DOHH2 (cell line): ENCODE measurements at regions not wholly inside any gene's neighbourhood (a gene's known extent, or its start where the extent isn't known, plus 50 kb on each side); places are given as distances from the start of the nearest gene placed in this dataset.

Experiments used
- EZH2phosphoT487 ChIP-seq: fragments of 200-600 bp; sonication (generic); IDR thresholded peaks from 2 replicates; pipeline ENCODE4 v1.6.1; 2017; ENCODE audit warnings: borderline replicate concordance, mild to moderate bottlenecking, antibody characterized with exemption, low read length, moderate library complexity, mixed read lengths
- TF ChIP-seq, protein P1 (sequence below): fragments of 200-600 bp; sonication (generic); IDR thresholded peaks from one replicate; pipeline ENCODE4 v1.5.1; 2014; ENCODE audit warnings: antibody characterized with exemption, mild to moderate bottlenecking, low read depth, low read length; ENCODE audit not compliant: poor library complexity, severe bottlenecking

DNA sequence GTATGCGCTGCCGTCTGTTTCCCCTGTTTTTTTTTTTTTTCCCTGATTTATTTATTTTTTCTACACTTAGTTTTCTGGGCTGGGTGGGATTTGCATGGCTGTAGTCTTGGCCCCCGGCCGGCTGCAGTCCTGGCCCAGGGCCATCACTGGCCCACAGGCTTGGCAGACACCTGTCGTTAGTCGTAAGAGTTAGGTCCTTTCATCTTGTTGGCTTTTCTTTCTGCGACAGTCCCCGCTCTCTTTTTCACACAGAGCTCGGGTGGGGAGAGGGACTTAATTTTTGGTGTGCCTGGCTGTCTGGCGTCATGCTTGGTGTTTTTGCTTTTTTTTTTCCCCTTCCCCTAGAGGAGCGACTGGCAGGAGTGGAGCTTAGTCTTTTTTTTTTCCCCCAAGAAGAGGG, 183.4 kb downstream of the KLF13 start:
- TF ChIP-seq, protein P1, sequence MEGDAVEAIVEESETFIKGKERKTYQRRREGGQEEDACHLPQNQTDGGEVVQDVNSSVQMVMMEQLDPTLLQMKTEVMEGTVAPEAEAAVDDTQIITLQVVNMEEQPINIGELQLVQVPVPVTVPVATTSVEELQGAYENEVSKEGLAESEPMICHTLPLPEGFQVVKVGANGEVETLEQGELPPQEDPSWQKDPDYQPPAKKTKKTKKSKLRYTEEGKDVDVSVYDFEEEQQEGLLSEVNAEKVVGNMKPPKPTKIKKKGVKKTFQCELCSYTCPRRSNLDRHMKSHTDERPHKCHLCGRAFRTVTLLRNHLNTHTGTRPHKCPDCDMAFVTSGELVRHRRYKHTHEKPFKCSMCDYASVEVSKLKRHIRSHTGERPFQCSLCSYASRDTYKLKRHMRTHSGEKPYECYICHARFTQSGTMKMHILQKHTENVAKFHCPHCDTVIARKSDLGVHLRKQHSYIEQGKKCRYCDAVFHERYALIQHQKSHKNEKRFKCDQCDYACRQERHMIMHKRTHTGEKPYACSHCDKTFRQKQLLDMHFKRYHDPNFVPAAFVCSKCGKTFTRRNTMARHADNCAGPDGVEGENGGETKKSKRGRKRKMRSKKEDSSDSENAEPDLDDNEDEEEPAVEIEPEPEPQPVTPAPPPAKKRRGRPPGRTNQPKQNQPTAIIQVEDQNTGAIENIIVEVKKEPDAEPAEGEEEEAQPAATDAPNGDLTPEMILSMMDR, result no peak
- no peak for TF ChIP-seq EZH2phosphoT487
